H9 (cell line): ENCODE measurements at regions not wholly inside any gene's neighbourhood (a gene's known extent, or its start where the extent isn't known, plus 50 kb on each side); places are given as distances from the start of the nearest gene placed in this dataset.

Experiments used
- DNase-seq: peaks from one replicate; pipeline ENCODE4 v3.0.0-alpha.2; 2017
- H2AFZ ChIP-seq: one replicate; pipeline ENCODE4 v1.6.1; 2013; ENCODE audit warnings: mild to moderate bottlenecking, low read length, control low read depth, moderate library complexity
- H2AK5ac ChIP-seq: 2 replicates; pipeline ENCODE4 v1.6.1; 2013; ENCODE audit warnings: low read length, control low read depth, mixed read lengths; ENCODE audit not compliant: insufficient read length
- H2BK120ac ChIP-seq: one replicate; pipeline ENCODE4 v1.6.1; 2013; ENCODE audit warnings: low read depth, mild to moderate bottlenecking, low read length, control low read depth, inconsistent platforms; ENCODE audit not compliant: poor library complexity, severe bottlenecking
- H2BK12ac ChIP-seq: 2 replicates; pipeline ENCODE4 v1.6.1; 2013; ENCODE audit warnings: low read length, control low read depth, mixed read lengths, low read depth; ENCODE audit not compliant: insufficient read length
- H2BK15ac ChIP-seq: 2 replicates; pipeline ENCODE4 v1.6.1; 2013; ENCODE audit warnings: low read depth, low read length, control low read depth
- H2BK20ac ChIP-seq: one replicate; pipeline ENCODE4 v1.6.1; 2013; ENCODE audit warnings: low read depth, mild to moderate bottlenecking, low read length, control low read depth, inconsistent platforms; ENCODE audit not compliant: poor library complexity, severe bottlenecking
- H2BK5ac ChIP-seq: 2 replicates; pipeline ENCODE4 v1.6.1; 2013; ENCODE audit warnings: low read length, control low read depth, mixed read lengths; ENCODE audit not compliant: insufficient read length
- H3K14ac ChIP-seq: 2 replicates; pipeline ENCODE4 v1.6.1; 2013; ENCODE audit warnings: low read length, control low read depth; ENCODE audit not compliant: insufficient read depth
- H3K18ac ChIP-seq: 2 replicates; pipeline ENCODE4 v1.6.1; 2013; ENCODE audit warnings: low read depth, mild to moderate bottlenecking, mixed read lengths, low read length, control low read depth; ENCODE audit not compliant: insufficient read length
- H3K23ac ChIP-seq: 2 replicates; pipeline ENCODE4 v1.6.1; 2013; ENCODE audit warnings: low read length, control low read depth, mixed read lengths, low read depth; ENCODE audit not compliant: insufficient read length
- H3K23me2 ChIP-seq: 2 replicates; pipeline ENCODE4 v1.6.1; 2013; ENCODE audit warnings: low read depth, mild to moderate bottlenecking, mixed read lengths, low read length, control low read depth; ENCODE audit not compliant: insufficient read length, poor library complexity, severe bottlenecking
- H3K27ac ChIP-seq: 2 replicates; pipeline ENCODE4 v1.5.1; 2013; ENCODE audit warnings: low read length, control low read depth, mixed read lengths, low read depth; ENCODE audit not compliant: insufficient read length
- H3K27me3 ChIP-seq: 2 replicates; pipeline ENCODE4 v1.6.1; 2013; ENCODE audit warnings: low read length, control low read depth, inconsistent platforms; ENCODE audit not compliant: insufficient read depth
- H3K4ac ChIP-seq: 2 replicates; pipeline ENCODE4 v1.6.1; 2013; ENCODE audit warnings: low read depth, mild to moderate bottlenecking, control low read depth, inconsistent platforms, low read length, moderate library complexity
- H3K4me1 ChIP-seq: 2 replicates; pipeline ENCODE4 v1.6.1; 2013; ENCODE audit warnings: low read length, control low read depth, inconsistent platforms; ENCODE audit not compliant: insufficient read depth
- H3K4me2 ChIP-seq: 2 replicates; pipeline ENCODE4 v1.6.1; 2013; ENCODE audit warnings: low read length, control low read depth, mixed read lengths; ENCODE audit not compliant: insufficient read length, insufficient read depth
- H3K56ac ChIP-seq: 2 replicates; pipeline ENCODE4 v1.6.1; 2013; ENCODE audit warnings: low read depth, mild to moderate bottlenecking, mixed read lengths, low read length, control low read depth; ENCODE audit not compliant: insufficient read length
- H3K79me1 ChIP-seq: 2 replicates; pipeline ENCODE4 v1.6.1; 2013; ENCODE audit warnings: low read depth, mild to moderate bottlenecking, moderate library complexity, low read length, control low read depth, inconsistent platforms; ENCODE audit not compliant: insufficient read depth, poor library complexity, severe bottlenecking
- H3K79me2 ChIP-seq: 2 replicates; pipeline ENCODE4 v1.6.1; 2013; ENCODE audit warnings: low read length, control low read depth, inconsistent platforms; ENCODE audit not compliant: insufficient read depth
- H3K9ac ChIP-seq: 2 replicates; pipeline ENCODE4 v1.6.1; 2013; ENCODE audit warnings: low read length, control low read depth, mixed read lengths; ENCODE audit not compliant: insufficient read length; ENCODE audit errors: extremely low read depth
- H3K9me3 ChIP-seq: one replicate; pipeline ENCODE4 v1.6.1; 2013; ENCODE audit warnings: low read depth, low read length, inconsistent platforms; ENCODE audit not compliant: control insufficient read depth
- H3T11ph ChIP-seq: one replicate; pipeline ENCODE4 v1.6.1; 2013; ENCODE audit warnings: mild to moderate bottlenecking, low read length, control low read depth, inconsistent platforms
- H4K20me1 ChIP-seq: one replicate; pipeline ENCODE4 v1.6.1; 2013; ENCODE audit not compliant: control insufficient read depth, insufficient read length, insufficient read depth
- H4K5ac ChIP-seq: 2 replicates; pipeline ENCODE4 v1.6.1; 2013; ENCODE audit warnings: low read depth, mild to moderate bottlenecking, mixed read lengths, low read length, control low read depth; ENCODE audit not compliant: insufficient read length
- H4K8ac ChIP-seq: replicated peaks from 2 replicates; pipeline ENCODE4 v1.6.1; 2013; ENCODE audit warnings: low read length, control low read depth, mixed read lengths, low read depth; ENCODE audit not compliant: insufficient read length
- H4K91ac ChIP-seq: 2 replicates; pipeline ENCODE4 v1.6.1; 2013; ENCODE audit warnings: low read depth, mild to moderate bottlenecking, moderate library complexity, mixed read lengths, low read length, control low read depth; ENCODE audit not compliant: insufficient read length
- H3K27ac Mint-ChIP-seq, 3 experiments: 2 replicates in 2 of 3; 3 replicates in 1 of 3; pipeline ENCODE4 v1.8.0; 2020 to 2021; ENCODE audit warnings: mixed read lengths in 3 of 3, mild to moderate bottlenecking in 1 of 3, moderate library complexity in 1 of 3
- H3K27me3 Mint-ChIP-seq: 2 replicates; pipeline ENCODE4 v1.8.0; 2021; ENCODE audit warnings: low read depth, mild to moderate bottlenecking, moderate library complexity, mixed read lengths
- H3K36me3 Mint-ChIP-seq, 3 experiments: 2 replicates in 2 of 3; 3 replicates in 1 of 3; pipeline ENCODE4 v1.8.0; 2020 to 2021; ENCODE audit warnings: low read depth in 3 of 3, mixed read lengths in 3 of 3; ENCODE audit not compliant: insufficient read depth in 1 of 3
- H3K4me1 Mint-ChIP-seq, 2 experiments: 2 replicates each; pipeline ENCODE4 v1.8.0; 2020; ENCODE audit warnings: mixed read lengths in 2 of 2
- H3K4me3 Mint-ChIP-seq, 2 experiments: 2 replicates in 1 of 2; 3 replicates in 1 of 2; pipeline ENCODE4 v1.8.0; 2020 to 2021; ENCODE audit warnings: mild to moderate bottlenecking in 2 of 2, mixed read lengths in 2 of 2, moderate library complexity in 1 of 2
- H3K9me3 Mint-ChIP-seq, 2 experiments: 2 replicates in 1 of 2; 3 replicates in 1 of 2; pipeline ENCODE4 v1.8.0; 2020; ENCODE audit warnings: mild to moderate bottlenecking in 2 of 2, mixed read lengths in 2 of 2, moderate library complexity in 1 of 2
- WGBS: extraction: QIAGEN DNeasy Blood & Tissue Kit; methylation state at CpG from one replicate; pipeline ENCODE4 v1.1.7; 2013; ENCODE audit warnings: missing lambda C conversion rate, low lambda C conversion rate, mixed read lengths; ENCODE audit not compliant: insufficient read length; ENCODE audit errors: extremely low coverage; 5-methylcytosine and 5-hydroxymethylcytosine counted together
- TF ChIP-seq, protein P1 (sequence below): fragments of 200-600 bp; sonication (generic); conservative IDR thresholded peaks from 3 replicates; pipeline ENCODE4 v1.8.0; 2021; ENCODE audit warnings: antibody characterized with exemption, mild to moderate bottlenecking

DNA sequence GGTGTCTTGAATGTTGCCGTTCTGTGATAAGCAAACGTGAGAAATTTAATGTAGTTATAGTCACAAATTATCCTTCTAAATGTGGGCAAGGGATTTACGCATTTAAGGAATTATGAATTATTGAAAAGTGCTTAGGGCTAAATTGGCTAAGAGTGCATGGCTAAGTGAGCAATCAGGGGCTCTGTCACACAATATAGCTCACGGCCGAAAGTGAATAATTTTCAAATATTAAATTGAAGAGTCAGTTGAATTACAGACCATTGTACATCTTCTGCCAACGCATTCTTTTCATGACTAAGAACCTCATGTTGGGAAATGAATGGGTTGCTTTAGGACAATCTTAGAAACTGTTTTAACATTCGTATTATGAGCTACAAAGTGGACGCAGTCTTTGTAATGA lies 1832.9 kb upstream of the LRRTM1 start:
- no peak overlapping the region for H3K9ac ChIP-seq
- Mint-ChIP-seq H3K4me3 (no peak overlapping the region), H3K27me3 (no peaks in the 10 kb centered on the region), H3K36me3 (peaks cover 0 to 6% (median 2%) of the 10 kb centered on the region in 3 experiments; a peak in 3 of 7 replicates), H3K9me3 (peaks cover 3 to 12% of the 10 kb centered on the region in 2 experiments; a peak in 3 of 5 replicates), H3K4me1 (no peaks in the 10 kb centered on the region), H3K27ac (no peak overlapping the region)
- H2AK5ac ChIP-seq: no peak overlapping the region
- no peak overlapping the region for H2BK5ac ChIP-seq
- no peak overlapping the region for H2BK12ac ChIP-seq
- H3K79me2 ChIP-seq: no peaks in the 10 kb centered on the region
- no peak overlapping the region for H4K5ac ChIP-seq
- H3K27me3 ChIP-seq: no peaks in the 10 kb centered on the region
- H3K4ac ChIP-seq: no peak overlapping the region
- TF ChIP-seq, protein P1, sequence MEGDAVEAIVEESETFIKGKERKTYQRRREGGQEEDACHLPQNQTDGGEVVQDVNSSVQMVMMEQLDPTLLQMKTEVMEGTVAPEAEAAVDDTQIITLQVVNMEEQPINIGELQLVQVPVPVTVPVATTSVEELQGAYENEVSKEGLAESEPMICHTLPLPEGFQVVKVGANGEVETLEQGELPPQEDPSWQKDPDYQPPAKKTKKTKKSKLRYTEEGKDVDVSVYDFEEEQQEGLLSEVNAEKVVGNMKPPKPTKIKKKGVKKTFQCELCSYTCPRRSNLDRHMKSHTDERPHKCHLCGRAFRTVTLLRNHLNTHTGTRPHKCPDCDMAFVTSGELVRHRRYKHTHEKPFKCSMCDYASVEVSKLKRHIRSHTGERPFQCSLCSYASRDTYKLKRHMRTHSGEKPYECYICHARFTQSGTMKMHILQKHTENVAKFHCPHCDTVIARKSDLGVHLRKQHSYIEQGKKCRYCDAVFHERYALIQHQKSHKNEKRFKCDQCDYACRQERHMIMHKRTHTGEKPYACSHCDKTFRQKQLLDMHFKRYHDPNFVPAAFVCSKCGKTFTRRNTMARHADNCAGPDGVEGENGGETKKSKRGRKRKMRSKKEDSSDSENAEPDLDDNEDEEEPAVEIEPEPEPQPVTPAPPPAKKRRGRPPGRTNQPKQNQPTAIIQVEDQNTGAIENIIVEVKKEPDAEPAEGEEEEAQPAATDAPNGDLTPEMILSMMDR: no peak
- H4K20me1 ChIP-seq: no peaks in the 10 kb centered on the region
- H3K18ac ChIP-seq: no peak overlapping the region
- no peak overlapping the region for H2BK15ac ChIP-seq
- no peak overlapping the region for H3K27ac ChIP-seq
- H3K14ac ChIP-seq: no peak overlapping the region
- H3K56ac ChIP-seq: no peak overlapping the region
- H2BK120ac ChIP-seq: no peak overlapping the region
- H3T11ph ChIP-seq: no peak overlapping the region
- no peak overlapping the region for H4K8ac ChIP-seq
- WGBS: no CpG with 5 or more reads among the region's 8 CpGs
- H3K79me1 ChIP-seq: no peaks in the 10 kb centered on the region
- no peaks in the 10 kb centered on the region for H3K23me2 ChIP-seq
- H3K4me2 ChIP-seq: no peak overlapping the region
- H3K4me1 ChIP-seq: no peaks in the 10 kb centered on the region
- H3K23ac ChIP-seq: no peak overlapping the region
- no peak for DNase-seq
- no peaks in the 10 kb centered on the region for H3K9me3 ChIP-seq
- no peak overlapping the region for H2AFZ ChIP-seq
- H2BK20ac ChIP-seq: no peak overlapping the region
- no peak overlapping the region for H4K91ac ChIP-seq
